NK-92 treated with Interleukin-12 subunit alpha and Interleukin-12 subunit beta, amount 100 ng/mL, for 24 hours (cell line): ENCODE measurements at regions not wholly inside any gene's neighbourhood (a gene's known extent, or its start where the extent isn't known, plus 50 kb on each side); places are given as distances from the start of the nearest gene placed in this dataset.

Experiments
- DNase-seq: peaks from one replicate; lab custom pipeline; 2025; lab: John Stamatoyannopoulos, UW

DNA sequence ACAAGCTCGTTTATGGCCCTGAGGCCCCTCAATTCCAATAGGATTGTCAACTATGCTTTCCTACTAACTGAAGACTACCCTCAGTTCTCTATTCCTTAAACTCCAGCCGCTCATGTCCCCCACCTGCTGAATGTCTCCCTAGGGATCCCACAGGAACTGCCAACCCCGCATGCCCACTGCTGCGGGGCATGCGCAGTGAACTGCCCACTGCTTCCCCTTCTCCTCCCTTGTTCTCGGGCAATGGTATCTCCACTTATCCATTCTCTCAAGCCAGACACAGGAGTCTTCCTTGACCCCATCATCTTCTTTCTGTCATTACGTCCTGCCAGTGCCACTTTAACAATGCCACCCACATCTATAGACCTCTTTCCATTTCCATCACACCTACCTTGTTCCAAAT lies 90.0 kb downstream of the FGF18 start:
- DNase-seq = no peak

DNA sequence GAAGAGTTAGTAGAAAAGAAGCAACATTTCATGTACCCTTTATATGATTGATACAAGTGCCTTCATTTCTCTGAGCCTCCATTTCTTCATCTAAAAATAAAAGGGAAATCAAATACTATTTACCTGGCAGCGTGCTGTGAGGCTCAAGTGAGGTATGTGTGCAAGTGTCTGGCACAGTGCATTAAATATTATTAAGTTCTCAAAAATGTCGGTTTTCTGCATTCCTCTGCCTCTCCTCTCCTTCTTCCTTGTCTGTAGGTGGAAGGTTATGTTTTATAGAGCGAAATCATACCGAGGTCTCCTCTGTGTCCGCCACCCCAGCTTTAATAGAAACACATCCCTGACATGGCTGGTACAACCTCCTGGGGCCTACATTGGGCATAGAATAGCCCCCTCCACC lies 93.0 kb downstream of the FGF18 start:
- DNase-seq = no peak

DNA sequence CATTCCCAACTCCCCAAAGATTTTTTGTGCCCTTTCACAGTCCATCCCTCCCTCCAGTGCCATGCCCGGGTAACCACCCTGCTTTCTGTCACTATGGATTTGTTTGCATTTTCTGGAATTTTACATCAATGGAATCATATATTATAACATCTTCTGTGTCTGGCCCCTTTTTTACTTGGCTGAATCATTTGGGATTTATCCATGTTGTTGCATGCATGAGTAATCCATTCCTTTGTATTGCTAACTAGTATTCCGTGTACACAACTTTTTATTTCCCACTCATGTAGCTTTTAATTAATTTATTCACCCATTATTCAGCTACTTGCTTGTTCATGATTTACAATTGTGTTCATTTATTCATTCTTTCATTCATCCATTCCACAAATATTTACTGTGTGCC lies 94.1 kb downstream of the FGF18 start:
- DNase-seq = no peak

DNA sequence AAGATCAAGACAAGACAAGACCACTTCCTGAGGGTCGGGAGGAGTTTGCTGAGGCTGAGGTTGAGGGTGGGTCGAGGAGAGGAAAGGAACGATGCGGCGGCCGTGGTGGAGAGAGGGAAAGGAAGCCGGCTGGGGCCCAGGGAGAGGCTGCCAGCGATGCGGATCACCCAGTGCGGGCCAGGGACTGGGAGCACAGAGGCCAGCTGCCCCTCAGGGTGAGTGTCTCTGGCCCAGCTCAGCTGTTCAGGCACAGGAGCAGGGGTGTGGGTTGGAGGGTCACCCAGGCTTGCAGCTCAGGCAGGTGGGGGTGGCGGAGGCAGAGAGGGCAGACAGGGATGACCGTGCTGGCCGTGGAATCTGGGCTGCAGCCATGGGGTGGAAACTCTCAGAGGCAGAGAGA lies 99.5 kb downstream of the FGF18 start:
- DNase-seq = no peak

DNA sequence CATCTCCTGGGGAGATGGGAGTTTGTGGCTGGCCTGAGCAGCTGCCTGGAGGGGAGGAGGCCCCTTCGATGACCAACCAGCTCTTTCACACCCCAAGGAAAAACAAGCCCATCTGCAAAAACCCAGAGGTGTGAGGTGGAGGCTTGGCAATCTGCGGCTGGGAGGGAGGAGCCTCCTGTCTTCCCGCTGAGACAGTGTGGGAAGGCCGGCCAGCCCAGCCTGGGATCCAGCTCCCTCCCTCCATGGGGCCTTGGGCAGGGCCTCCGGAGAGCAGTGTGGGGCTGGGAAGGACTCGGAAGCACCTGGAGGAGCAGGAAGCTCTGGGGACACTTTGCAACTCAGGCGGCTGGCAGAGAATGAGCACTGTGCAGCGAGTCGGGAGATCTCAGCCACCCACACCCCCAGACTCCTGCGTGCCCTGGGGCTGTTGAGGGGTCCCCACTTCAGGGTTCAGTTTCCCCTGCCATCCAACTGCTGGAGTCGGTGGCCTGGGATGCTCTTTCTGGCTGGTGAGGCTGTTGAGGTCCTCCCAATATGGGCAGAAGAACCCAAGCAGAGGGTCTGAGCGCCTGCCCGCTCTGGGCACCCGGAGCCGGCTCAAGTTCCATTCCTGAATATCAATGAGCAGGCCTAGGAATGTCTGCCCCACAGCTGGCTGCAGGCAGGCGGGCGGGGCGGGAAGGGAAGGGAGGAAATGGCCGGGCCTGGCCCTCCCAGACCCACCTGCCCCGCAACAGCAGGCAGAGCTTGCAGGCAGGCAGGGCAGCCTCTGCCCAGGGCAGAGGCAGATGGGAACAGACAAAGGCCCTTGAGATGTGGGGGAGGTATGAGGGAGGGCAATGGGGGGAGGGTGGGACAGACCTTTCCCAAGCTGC lies 101.1 kb downstream of the FGF18 start:
- no peak for DNase-seq

DNA sequence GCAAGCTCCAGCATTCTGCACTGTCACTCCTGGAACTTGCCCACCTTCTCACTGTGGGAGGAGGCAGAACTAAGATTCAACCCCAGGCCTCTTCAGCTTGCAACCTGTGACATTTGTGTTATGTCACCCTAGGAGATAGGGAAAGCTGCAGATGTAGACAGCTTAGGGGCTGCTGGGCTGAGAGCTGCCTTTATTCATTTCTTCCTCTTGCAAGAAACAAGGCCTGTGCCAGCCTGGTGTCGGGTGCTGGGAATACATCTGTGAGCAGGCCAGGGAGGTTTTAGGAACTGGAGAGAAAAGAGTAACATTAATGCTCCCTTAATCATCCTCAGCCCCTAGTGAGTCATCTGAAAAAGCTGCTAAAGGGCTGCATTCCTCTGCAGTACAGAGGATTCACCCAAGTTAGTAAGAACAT lies 101.8 kb downstream of the FGF18 start:
- no peak for DNase-seq

DNA sequence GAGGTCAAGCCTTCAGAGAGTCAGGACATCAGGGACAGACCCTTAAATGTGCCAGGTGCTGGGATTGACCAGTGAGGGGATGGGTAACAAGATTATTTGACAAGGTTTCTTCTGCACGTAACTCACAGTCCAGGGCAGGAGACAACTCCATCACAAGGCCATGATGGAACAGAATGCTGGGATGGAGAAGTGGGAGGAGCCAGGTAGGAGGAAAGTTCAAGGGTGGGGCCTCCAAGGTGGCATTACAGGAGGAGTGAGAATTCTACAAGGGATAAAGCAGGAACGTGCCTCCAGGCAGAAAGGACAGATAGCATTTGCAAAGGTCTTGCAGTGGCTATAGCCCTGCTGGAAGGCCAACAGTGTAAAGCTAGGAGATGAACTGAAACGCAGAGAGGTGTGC lies 102.2 kb downstream of the FGF18 start:
- DNase-seq = no peak

DNA sequence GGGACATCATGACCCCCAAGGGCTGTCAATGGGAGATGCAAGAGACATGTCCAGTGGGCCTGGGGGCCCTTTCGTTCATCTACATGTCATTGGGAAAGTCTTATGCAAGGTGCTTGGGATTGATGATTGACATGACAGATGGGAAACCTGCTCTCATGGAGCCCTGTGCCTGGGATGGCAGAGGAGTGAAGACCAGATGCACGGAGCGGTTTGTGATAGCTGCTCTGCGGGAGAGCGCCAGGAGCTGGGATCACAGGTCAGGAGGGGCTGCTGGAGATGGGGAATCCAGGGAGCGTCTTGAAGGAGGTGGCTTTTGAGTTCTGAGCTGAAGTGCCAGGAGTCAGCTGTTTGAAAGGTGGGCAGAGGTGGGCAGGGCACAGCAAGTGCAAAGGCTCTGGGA lies 104.3 kb downstream of the FGF18 start:
- DNase-seq = no peak

DNA sequence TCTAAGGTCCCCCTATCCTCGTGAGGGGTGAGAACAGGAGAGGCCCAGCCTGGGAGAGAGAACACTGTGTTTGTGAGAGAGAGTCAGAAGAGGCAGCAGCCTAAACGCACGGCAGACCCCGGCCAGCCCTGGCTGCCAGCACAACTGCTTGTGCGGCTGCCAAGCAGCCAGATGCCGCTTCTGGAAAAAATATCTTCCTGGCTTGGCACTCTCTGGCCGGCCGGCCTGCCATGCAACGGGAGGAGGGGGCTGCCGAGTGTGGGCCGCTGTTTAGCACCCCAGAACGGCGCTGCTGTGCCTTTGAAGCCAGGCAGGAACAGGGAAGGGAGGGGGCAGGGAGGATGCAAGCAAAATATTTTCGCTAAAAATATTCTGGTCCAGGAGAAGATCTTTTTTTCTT lies 105.0 kb downstream of the FGF18 start:
- no peak for DNase-seq

DNA sequence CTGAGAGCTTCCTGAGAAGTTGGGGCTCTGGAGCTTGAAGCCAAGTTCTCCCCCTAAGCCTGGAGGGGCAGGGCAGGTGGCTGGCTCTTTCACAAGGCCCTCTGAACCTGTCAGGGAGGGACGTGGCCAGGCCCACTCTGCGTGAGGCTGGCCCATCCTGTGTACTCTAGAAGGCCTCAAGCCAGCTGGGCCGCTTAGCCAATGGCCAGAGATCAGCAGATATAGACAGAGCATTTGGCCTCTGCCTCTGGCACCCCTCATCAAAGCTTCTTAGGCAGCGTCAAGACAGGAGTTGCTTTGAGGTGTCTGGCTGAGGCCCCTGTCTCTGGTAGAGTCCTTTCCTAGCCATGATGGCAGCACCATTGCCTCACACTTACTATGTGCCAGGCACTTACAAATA lies 105.6 kb downstream of the FGF18 start:
- DNase-seq = no peak

DNA sequence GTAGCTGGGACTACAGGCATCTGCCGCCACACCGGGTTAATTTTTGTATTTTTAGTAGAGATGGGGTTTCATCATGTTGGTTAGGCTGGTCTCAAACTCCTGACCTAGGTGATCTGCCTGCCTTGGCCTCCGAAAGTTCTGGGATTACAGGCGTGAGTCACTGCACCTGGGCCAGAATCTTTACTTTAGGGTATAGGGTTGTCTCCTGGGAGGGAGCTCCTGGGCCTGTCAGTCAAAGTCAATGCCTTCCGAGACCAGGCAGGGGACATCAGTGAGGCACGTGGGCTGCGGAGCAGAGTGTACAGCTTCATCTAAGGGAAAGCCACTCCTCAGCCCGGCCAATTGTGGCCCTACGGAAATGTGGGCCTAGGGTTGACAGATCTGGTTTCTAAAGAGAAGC lies 108.6 kb downstream of the FGF18 start:
- no peak for DNase-seq

DNA sequence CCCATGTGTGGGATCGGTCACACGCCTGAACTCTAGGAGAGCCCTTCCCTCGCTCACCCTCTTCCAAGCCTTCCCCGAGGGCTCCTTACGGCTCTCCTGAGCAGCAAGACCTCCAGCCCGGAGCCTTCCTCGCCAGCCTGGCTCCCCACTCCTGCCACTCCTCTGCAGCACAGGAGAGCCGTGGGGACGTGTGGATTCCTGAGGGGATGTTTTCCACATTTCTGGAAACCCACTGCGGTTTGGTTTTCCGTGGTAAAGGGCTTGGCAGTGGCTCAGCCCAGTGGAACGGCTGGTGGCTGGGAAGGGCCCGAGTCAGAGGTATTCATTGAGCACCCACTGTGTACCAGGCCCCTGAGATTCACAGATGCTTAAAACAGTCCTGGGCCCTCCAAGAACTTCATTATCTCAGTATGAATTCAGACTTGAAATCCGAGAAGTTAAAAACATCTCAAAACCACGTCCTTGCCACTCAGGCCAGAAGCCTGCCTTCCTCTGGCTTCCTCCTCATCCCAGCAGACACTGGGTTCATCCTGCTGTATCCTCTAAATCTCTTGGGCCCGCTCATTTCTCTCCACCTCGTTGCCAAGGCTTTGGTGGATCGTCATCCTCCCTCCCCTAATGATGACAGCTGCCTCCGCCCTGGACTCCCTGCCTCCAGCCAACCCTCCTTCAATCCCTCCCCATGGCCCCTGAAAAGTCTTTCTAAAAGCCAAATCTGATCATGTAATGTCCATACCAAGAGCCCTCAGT lies 109.6 kb downstream of the FGF18 start:
- DNase-seq = no peak

DNA sequence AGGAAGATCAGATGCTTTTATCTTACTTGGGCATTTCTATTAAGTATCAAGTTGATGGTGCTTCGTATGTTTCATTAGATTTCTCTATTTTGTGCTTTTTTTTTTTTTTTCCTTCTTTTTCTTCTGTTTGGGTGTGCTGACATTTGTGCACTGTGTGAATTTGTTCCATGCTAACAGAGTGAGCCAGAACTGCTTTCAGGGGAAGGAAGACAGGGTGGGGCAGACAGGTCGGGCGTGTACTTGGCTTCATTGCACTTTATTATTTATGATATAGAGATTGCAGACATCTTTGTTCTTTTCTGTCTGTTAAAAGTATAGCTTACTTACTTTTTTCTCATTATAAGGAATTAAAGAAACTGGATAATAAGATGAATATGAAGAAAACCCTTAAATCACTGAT lies 112.2 kb downstream of the FGF18 start:
- no peak for DNase-seq

DNA sequence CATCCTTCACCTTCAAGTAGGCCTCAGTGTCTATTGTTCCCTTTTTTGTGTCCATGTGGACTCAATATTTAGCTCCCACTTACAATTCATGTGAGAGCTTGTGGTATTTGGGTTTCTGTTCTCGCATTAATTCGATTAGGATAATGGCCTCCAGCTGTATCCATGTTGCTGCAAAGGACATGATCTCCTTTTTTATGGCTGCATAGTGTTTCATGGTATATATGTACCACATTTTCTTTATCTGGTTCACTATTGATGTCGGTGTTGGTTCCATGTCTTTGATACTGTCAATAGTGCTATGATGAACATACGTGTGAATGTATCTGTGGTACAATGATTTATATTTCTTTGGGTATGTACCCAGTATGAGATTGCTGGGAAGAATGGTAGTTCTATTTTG lies 113.7 kb downstream of the FGF18 start:
- DNase-seq = no peak

DNA sequence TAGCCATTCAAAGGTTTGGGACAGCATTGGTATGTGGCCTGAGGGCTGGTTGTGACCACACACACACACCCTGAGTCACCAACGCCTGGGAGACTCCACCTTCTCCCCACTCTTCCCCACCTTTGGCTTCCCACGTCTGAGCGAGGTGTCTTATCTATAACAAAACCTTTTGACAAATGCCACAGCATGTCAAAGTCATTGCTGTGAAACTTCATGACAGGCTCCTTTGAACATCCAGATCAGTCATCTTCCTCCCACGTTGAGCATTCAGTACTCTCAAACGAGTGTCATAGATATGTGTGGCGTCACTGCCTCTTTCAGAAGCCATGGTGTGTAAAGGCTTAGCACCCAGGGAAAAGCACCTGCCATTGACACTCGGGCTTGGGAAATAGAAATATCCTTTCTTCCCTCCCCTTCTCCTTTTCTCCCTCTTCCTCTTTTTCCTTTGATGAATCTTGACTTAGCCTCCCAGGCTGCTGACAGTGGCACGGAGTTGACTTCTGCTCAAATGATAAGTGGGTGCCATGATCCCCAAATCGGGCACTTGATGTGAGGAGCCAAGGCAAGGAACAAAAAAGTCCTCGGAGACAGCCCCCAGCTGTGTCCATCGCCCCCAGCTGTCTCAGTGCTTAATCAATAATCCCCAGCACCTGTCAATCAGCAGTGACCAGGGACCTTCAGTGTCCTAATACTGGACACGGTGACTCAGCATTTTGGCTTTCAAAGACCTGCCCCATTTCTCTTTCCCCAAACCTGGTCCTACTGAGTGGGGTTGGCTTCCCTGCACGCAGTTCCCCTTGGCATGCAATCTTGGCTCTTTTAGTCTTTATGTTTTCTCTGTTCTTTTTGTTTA lies 114.8 kb downstream of the FGF18 start:
- DNase-seq = no peak

DNA sequence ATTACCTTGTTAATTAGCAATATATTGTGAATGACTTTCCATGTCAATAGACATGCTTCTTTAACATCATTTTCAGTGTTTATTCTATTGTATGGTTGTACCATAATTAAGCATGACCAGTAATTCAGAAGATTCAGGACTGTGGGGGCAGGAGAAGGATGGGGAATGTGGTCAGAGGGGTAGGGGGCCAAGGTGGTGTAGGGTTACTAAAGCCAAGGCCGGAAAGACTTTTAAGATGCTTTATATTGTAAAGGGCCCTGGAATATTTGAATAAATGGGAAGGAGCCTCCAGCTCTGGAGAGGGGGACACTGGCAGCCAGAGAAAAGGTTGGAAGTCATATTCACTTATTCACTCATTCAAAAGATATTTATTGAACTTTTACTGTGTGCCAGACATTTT lies 115.7 kb downstream of the FGF18 start:
- DNase-seq = no peak

DNA sequence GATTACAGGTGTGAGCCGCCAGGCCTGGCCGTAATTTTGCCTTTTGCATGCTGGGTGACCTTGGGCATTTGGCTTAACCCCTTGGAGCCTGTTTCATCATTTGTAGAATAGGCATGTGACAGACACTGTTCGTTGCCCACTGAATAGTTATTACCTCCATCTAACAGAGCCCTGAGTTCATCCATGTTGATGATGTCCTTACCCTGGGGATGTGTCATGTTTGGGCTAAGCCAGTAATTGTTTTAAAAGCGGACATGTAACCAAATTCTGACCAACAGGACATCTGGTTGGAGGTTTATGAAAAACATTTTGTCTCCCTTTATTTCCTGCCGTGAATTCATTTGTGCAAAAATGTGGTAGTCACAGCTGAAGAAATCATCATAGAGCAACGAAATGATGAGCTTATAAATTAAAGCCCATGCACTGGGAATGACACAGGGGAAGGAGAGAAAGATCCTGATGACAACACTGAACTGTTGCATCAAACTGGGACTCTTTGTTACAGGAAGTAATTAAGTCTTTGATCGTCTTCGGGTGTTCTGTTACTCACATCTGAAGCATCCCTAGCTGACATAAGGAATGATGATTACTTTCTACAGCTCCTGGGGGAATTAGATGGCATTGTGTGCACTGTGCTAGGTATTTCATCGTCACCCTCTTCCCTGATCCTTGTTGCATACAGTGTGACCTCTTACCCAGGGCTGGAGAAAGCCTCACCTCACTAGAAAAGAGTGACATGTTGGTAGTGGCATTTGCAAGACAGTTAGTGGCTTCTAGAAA lies 117.8 kb downstream of the FGF18 start:
- DNase-seq = no peak

DNA sequence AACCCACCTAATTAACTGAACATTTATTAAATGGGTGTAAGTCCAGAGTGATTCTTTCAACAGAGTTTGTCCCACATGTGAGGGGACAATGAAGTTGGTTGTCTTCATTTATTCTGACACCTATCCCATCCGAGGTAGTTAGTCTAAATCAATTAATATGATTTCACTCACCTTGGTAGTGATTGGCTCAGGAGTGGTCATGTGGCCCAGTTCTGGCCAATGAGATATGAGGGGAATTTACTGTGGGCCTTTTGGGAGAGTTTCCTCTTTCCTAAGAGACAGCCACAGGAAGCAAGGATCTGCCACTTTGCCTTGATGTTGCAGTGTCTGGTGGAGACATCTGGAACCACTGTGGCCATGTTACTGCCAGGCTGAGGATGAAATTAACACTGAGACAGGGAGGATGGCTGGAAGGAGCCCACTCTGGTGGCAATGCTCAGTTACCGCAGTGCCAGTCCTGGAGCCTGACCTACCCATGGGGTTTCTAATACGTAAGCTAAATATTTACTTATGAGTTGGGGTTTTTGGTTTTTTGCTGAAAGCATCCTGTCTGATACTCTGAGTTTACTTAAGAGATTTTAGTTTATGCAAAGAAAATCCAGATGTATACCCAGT lies 118.6 kb downstream of the FGF18 start:
- DNase-seq = no peak

DNA sequence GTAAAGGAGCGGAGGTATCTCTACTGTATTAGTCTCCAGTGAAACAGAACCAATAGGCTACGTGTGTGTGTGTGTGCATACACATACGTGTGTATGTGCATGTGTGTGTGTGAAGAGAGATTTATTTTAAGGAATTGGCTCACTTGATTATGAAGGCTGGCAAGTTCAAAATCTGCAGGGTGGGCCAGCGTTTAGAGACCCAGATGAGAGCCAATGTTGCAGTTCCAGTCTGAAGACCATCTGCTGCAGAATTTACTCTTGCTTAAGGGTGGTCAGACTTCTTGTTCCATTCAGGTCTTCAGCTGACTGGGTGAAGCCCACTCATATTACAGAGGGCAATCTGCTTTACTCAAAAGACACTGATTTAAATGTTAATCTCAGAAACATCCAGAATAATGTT lies 119.2 kb downstream of the FGF18 start:
- no peak for DNase-seq

DNA sequence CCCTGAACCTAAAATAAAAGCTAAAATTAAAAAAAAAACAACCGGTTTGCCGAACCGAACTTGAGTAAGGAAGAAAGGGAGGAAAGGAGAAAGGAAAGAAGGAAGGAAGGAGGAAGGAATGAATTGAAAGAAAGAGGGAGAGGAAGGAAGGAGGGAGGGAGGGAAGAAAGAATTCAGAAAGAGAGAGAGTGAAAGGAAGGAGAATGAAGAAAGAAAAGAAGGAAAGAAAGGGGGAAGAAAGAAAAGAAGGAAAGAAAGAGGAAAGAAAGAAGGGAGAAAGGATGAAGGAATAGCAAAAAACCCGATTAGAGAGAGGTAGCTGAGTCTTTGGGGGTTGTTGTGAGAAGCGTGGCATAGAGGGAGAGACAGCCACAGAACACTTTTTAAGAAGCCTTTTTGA lies 121.4 kb downstream of the FGF18 start:
- no peak for DNase-seq

DNA sequence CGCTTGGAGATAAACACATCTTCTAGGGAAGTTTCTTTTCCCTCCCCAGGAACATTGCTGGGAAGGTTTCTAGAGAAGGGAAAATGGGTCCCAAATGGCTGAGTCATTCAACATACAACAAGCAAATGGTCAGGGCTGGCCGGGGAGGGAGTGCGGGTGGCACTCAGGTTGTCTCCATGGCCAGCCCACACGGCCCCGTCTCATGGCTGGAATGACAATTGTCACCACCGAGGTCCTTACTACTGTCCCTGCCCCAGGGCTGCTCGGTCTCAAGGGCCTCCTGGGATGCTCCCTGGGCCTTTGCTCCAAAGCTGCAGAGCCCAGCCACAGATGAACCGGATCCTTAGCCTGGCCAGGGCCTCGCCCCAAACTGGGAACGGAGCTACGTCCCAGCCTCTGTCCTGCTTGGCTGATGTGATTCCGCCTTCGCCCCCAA lies 121.9 kb downstream of the FGF18 start:
- no peak for DNase-seq
